H1 (cell line): ENCODE measurements at regions not wholly inside any gene's neighbourhood (a gene's known extent, or its start where the extent isn't known, plus 50 kb on each side); places are given as distances from the start of the nearest gene placed in this dataset.

Source experiments
- CTCF ChIP-seq, 3 experiments: IDR thresholded peaks; 1 replicate in 2 of 3; 2 replicates in 1 of 3; pipeline versions ENCODE4 v1.5.1 to v1.6.1; 2011; ENCODE audit warnings: low read length in 3 of 3, mild to moderate bottlenecking in 3 of 3, inconsistent platforms in 2 of 3, low read depth in 1 of 3, moderate library complexity in 1 of 3; ENCODE audit not compliant: insufficient read depth in 1 of 3; ENCODE audit errors: control extremely low read depth in 1 of 3
- EP300 ChIP-seq, 2 experiments: IDR thresholded peaks; 1 replicate in 1 of 2; 2 replicates in 1 of 2; pipeline ENCODE4 v1.6.1; 2011 to 2012; ENCODE audit warnings: low read depth in 2 of 2, low read length in 2 of 2, mild to moderate bottlenecking in 2 of 2, borderline replicate concordance in 1 of 2, inconsistent platforms in 1 of 2, moderate library complexity in 1 of 2
- EZH2 ChIP-seq: fragments of 200-600 bp; sonication (generic); IDR thresholded peaks from 2 replicates; pipeline ENCODE4 v1.7.1; 2012; ENCODE audit warnings: low read depth, mild to moderate bottlenecking, moderate library complexity, low read length, inconsistent platforms; ENCODE audit not compliant: severe bottlenecking
- MAX ChIP-seq: IDR thresholded peaks from 2 replicates; pipeline ENCODE4 v1.6.1; 2012; ENCODE audit warnings: inconsistent platforms
- TAF1 ChIP-seq: IDR thresholded peaks from 2 replicates; pipeline ENCODE4 v1.6.1; 2011; ENCODE audit warnings: mild to moderate bottlenecking, low read depth, low read length

GRCh38 chr21:38123626-38124025, 133.2 kb upstream of the KCNJ15 start:
- no peak for TF ChIP-seq CTCF (IDR thresholded peaks at IDR 0.05; ENCODE audit: control extremely low read depth in 1 of 3, insufficient read depth in 1 of 3, low read depth in 1 of 3, low read length in 3 of 3)
- no peak for TF ChIP-seq TAF1
- no peak for TF ChIP-seq EZH2
- TF ChIP-seq MAX, result no peak
- TF ChIP-seq EP300 (IDR thresholded peaks at IDR 0.05; ENCODE audit: borderline replicate concordance in 1 of 2, low read depth in 2 of 2, low read length in 2 of 2), result no peak
